ENCODE measurements at regions not wholly inside any gene's neighbourhood (a gene's known extent, or its start where the extent isn't known, plus 50 kb on each side); places are given as distances from the start of the nearest gene placed in this dataset.

DNA sequence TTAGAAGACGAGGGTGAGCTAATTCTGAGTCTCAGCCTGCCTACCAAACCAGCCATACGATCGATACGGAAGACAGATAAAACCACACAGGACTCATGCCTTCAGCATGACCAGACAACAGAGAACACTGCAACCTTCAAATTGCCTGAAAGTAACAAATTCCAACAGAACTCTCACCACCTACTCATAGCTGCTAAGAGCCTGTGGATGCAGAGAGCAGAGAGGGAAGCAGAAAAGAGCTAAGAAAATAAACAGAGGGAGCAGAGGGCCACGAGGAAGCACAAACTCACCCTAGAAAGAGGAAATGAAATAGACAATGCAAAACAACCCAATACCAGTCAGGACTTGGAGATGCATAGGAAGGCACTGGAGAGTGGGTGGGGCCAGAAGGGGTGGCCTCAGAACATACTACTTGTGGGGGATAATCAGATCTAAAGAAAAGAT is 86.7 kb upstream of the TAS2R1 start:
- TF ChIP-seq RAD21 (conservative IDR thresholded peaks at IDR 0.05), result no peak
- TF ChIP-seq, protein P1, sequence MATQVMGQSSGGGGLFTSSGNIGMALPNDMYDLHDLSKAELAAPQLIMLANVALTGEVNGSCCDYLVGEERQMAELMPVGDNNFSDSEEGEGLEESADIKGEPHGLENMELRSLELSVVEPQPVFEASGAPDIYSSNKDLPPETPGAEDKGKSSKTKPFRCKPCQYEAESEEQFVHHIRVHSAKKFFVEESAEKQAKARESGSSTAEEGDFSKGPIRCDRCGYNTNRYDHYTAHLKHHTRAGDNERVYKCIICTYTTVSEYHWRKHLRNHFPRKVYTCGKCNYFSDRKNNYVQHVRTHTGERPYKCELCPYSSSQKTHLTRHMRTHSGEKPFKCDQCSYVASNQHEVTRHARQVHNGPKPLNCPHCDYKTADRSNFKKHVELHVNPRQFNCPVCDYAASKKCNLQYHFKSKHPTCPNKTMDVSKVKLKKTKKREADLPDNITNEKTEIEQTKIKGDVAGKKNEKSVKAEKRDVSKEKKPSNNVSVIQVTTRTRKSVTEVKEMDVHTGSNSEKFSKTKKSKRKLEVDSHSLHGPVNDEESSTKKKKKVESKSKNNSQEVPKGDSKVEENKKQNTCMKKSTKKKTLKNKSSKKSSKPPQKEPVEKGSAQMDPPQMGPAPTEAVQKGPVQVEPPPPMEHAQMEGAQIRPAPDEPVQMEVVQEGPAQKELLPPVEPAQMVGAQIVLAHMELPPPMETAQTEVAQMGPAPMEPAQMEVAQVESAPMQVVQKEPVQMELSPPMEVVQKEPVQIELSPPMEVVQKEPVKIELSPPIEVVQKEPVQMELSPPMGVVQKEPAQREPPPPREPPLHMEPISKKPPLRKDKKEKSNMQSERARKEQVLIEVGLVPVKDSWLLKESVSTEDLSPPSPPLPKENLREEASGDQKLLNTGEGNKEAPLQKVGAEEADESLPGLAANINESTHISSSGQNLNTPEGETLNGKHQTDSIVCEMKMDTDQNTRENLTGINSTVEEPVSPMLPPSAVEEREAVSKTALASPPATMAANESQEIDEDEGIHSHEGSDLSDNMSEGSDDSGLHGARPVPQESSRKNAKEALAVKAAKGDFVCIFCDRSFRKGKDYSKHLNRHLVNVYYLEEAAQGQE (IDR thresholded peaks at IDR 0.05; ENCODE audit: borderline replicate concordance), result no peak
- TF ChIP-seq, protein P2, sequence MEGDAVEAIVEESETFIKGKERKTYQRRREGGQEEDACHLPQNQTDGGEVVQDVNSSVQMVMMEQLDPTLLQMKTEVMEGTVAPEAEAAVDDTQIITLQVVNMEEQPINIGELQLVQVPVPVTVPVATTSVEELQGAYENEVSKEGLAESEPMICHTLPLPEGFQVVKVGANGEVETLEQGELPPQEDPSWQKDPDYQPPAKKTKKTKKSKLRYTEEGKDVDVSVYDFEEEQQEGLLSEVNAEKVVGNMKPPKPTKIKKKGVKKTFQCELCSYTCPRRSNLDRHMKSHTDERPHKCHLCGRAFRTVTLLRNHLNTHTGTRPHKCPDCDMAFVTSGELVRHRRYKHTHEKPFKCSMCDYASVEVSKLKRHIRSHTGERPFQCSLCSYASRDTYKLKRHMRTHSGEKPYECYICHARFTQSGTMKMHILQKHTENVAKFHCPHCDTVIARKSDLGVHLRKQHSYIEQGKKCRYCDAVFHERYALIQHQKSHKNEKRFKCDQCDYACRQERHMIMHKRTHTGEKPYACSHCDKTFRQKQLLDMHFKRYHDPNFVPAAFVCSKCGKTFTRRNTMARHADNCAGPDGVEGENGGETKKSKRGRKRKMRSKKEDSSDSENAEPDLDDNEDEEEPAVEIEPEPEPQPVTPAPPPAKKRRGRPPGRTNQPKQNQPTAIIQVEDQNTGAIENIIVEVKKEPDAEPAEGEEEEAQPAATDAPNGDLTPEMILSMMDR (IDR thresholded peaks at IDR 0.05; ENCODE audit: poor library complexity, severe bottlenecking), result no peak
- no peak for TF ChIP-seq EP300 (conservative IDR thresholded peaks at IDR 0.05; ENCODE audit: poor library complexity, severe bottlenecking)
- no peak for TF ChIP-seq MXI1 (conservative IDR thresholded peaks at IDR 0.05; ENCODE audit: poor library complexity, severe bottlenecking)
- no peak for TF ChIP-seq SMC3 (conservative IDR thresholded peaks at IDR 0.05; ENCODE audit: poor library complexity)
- TF ChIP-seq EZH2 (IDR thresholded peaks at IDR 0.05; ENCODE audit: borderline replicate concordance, insufficient read depth, low read length, poor library complexity, severe bottlenecking), result no peak
- no peak for TF ChIP-seq TAF1 (IDR thresholded peaks at IDR 0.05; ENCODE audit: low read depth)

All from neural cell (in vitro differentiated cells).